IMR-90 (cell line): ENCODE measurements at regions not wholly inside any gene's neighbourhood (a gene's known extent, or its start where the extent isn't known, plus 50 kb on each side); places are given as distances from the start of the nearest gene placed in this dataset.

Experiments
- ATAC-seq: fragments of 200-7000 bp; cut with Tn5 transposase; 2 replicates; pipeline ENCODE4 v1.9.1; 2020; ENCODE audit warnings: low read depth, mild to moderate bottlenecking, moderate library complexity
- BruUV-seq: library from RNA; stranded (reverse); fragments of 400-500 nt; replicated peaks from 2 replicates; lab custom pipeline; 2021; lab: Mats Ljungman, UMichigan
- CTCF ChIA-PET: fragments of 300-600 bp; formaldehyde crosslinking; extraction: SDS; loops from one replicate; lab custom pipeline; 2021; ENCODE audit warnings: antibody characterized with exemption; lab: Yijun Ruan, JAX
- POLR2A ChIA-PET: fragments of 300-600 bp; sonication (Branson Sonifier 250); formaldehyde crosslinking; loops from one replicate; lab custom pipeline; 2022; ENCODE audit warnings: antibody characterized with exemption; ENCODE audit not compliant: unreplicated experiment; lab: Charles Lee
- DNase-seq: peaks from one replicate; pipeline ENCODE4 v3.0.0; 2013
- H2AFZ ChIP-seq: replicated peaks from 2 replicates; pipeline ENCODE3; 2013; ENCODE audit warnings: low read length, mild to moderate bottlenecking; ENCODE audit not compliant: poor library complexity
- H2AK5ac ChIP-seq: 2 replicates; pipeline ENCODE4 v1.6.1; 2013; ENCODE audit warnings: low read depth, low read length, inconsistent platforms
- H2AK9ac ChIP-seq: replicated peaks from 2 replicates; pipeline ENCODE3; 2013; ENCODE audit warnings: mild to moderate bottlenecking, low read depth, low read length, moderate library complexity; ENCODE audit not compliant: poor library complexity
- H2BK120ac ChIP-seq: 2 replicates; pipeline ENCODE4 v1.6.1; 2013; ENCODE audit warnings: low read depth, low read length, inconsistent platforms
- H2BK15ac ChIP-seq: 3 replicates; pipeline ENCODE4 v1.6.1; 2013; ENCODE audit warnings: low read depth, low read length, inconsistent platforms
- H2BK20ac ChIP-seq: 2 replicates; pipeline ENCODE4 v1.6.1; 2013; ENCODE audit warnings: low read depth, mild to moderate bottlenecking, inconsistent platforms, low read length, moderate library complexity
- H2BK5ac ChIP-seq: 2 replicates; pipeline ENCODE4 v1.6.1; 2013; ENCODE audit warnings: mild to moderate bottlenecking, low read depth, low read length, inconsistent platforms; ENCODE audit not compliant: poor library complexity, severe bottlenecking
- H3K14ac ChIP-seq: replicated peaks from 2 replicates; pipeline ENCODE4 v1.6.1; 2013; ENCODE audit warnings: low read depth, low read length, inconsistent platforms
- H3K18ac ChIP-seq: 2 replicates; pipeline ENCODE4 v1.6.1; 2013; ENCODE audit warnings: low read depth, low read length, control low read depth
- H3K23ac ChIP-seq: 2 replicates; pipeline ENCODE4 v1.6.1; 2013; ENCODE audit warnings: low read depth, low read length, inconsistent platforms
- H3K27ac ChIP-seq: 2 replicates; pipeline ENCODE4 v1.5.1; 2013; ENCODE audit warnings: mild to moderate bottlenecking, control low read depth, low read length; ENCODE audit not compliant: insufficient read depth
- H3K27me3 ChIP-seq: 2 replicates; pipeline ENCODE4 v1.6.1; 2013; ENCODE audit warnings: low read length; ENCODE audit not compliant: control insufficient read depth, insufficient read depth
- H3K36me3 ChIP-seq: 2 replicates; pipeline ENCODE4 v1.6.1; 2013; ENCODE audit warnings: low read length, mixed read lengths; ENCODE audit not compliant: control insufficient read depth, insufficient read depth
- H3K4ac ChIP-seq: 2 replicates; pipeline ENCODE4 v1.6.1; 2013; ENCODE audit warnings: low read depth, low read length, inconsistent platforms
- H3K4me1 ChIP-seq: 2 replicates; pipeline ENCODE4 v1.6.1; 2013; ENCODE audit warnings: low read length, mixed read lengths; ENCODE audit not compliant: control insufficient read depth, insufficient read depth
- H3K4me2 ChIP-seq: 2 replicates; pipeline ENCODE4 v1.6.1; 2013; ENCODE audit warnings: low read depth, mild to moderate bottlenecking, control low read depth, low read length, moderate library complexity
- H3K4me3 ChIP-seq: 2 replicates; pipeline ENCODE4 v1.5.1; 2013; ENCODE audit warnings: low read depth, mild to moderate bottlenecking, control low read depth, low read length, moderate library complexity; ENCODE audit not compliant: insufficient read depth
- H3K56ac ChIP-seq: 2 replicates; pipeline ENCODE4 v1.6.1; 2013; ENCODE audit warnings: low read length, inconsistent platforms; ENCODE audit not compliant: insufficient read depth; ENCODE audit errors: extremely low read depth
- H3K79me1 ChIP-seq, 2 experiments: 2 replicates each; pipeline ENCODE4 v1.6.1; 2013; ENCODE audit warnings: low read length in 2 of 2, inconsistent platforms in 1 of 2, low read depth in 1 of 2
- H3K9ac ChIP-seq: 2 replicates; pipeline ENCODE4 v1.6.1; 2013; ENCODE audit warnings: low read depth, low read length, control low read depth
- H3K9me1 ChIP-seq: 2 replicates; pipeline ENCODE4 v1.6.1; 2013; ENCODE audit warnings: low read length, inconsistent platforms; ENCODE audit not compliant: insufficient read depth
- H3K9me3 ChIP-seq: 2 replicates; pipeline ENCODE4 v1.6.1; 2013; ENCODE audit warnings: low read length; ENCODE audit not compliant: control insufficient read depth, insufficient read depth
- H4K20me1 ChIP-seq: 2 replicates; pipeline ENCODE4 v1.6.1; 2013; ENCODE audit warnings: low read length, inconsistent platforms; ENCODE audit not compliant: insufficient read depth
- H4K5ac ChIP-seq: 2 replicates; pipeline ENCODE4 v1.6.1; 2013; ENCODE audit warnings: mild to moderate bottlenecking, low read depth, low read length, control low read depth
- H4K8ac ChIP-seq, 2 experiments: 2 replicates each; pipeline ENCODE4 v1.6.1; 2013; ENCODE audit warnings: low read depth in 2 of 2, low read length in 2 of 2, control low read depth in 1 of 2, inconsistent platforms in 1 of 2
- H4K91ac ChIP-seq: 2 replicates; pipeline ENCODE4 v1.6.1; 2013; ENCODE audit warnings: low read depth, low read length, inconsistent platforms; ENCODE audit not compliant: insufficient read depth
- MAFK ChIP-seq: IDR thresholded peaks from 2 replicates; pipeline ENCODE4 v1.6.1; 2012; ENCODE audit warnings: low read depth, low read length, improper control_type of control experiment
- MAZ ChIP-seq: IDR thresholded peaks from 2 replicates; pipeline ENCODE4 v1.6.1; 2012; ENCODE audit warnings: low read depth, mild to moderate bottlenecking, low read length, improper control_type of control experiment, moderate library complexity, borderline replicate concordance
- WGBS, 2 experiments: methylation state at CpG; one replicate each; pipeline versions ENCODE4 v1.1.5 to v1.1.7; 2013; ENCODE audit warnings: missing lambda C conversion rate in 2 of 2; ENCODE audit not compliant: insufficient read length in 1 of 2; ENCODE audit errors: extremely low coverage in 2 of 2; 5-methylcytosine and 5-hydroxymethylcytosine counted together
- dilution Hi-C: fragments of 300-500 bp; cut with HindIII; formaldehyde crosslinking; loops from one replicate; pipeline ENCODE4 v1.14.3; 2018; ENCODE audit warnings: low sequenced_read_pairs; ENCODE audit not compliant: unreplicated experiment
- in situ Hi-C: fragments of 300-500 bp; cut with MboI; formaldehyde crosslinking; loops from 3 replicates; pipeline ENCODE4 v1.14.3; 2019; ENCODE audit warnings: low sequenced_read_pairs, inconsistent platforms, mixed read lengths
- intact Hi-C: fragments of 100-400 bp; cut with micrococcal nuclease; formaldehyde crosslinking; loops from 2 replicates; pipeline ENCODE4 v1.10.0; 2022

GRCh38 chr9:135032868-135033460 is 54.5 kb upstream of the OLFM1 start:
- Histone ChIP-seq H3K23ac (no peak overlapping the region), H2AFZ (no peak overlapping the region), H2BK5ac (no peak overlapping the region), H3K9me1 (no peaks in the 10 kb centered on the region), H3K4me3 (no peak overlapping the region), H3K14ac (no peak overlapping the region), H2BK20ac (no peak overlapping the region), H3K9ac (no peak overlapping the region), H3K56ac (no peak overlapping the region), H2AK9ac (no peak overlapping the region), H2BK120ac (no peak overlapping the region), H3K4me2 (no peak overlapping the region), H4K20me1 (no peaks in the 10 kb centered on the region), H3K27ac (no peak overlapping the region), H3K79me1 (no peaks in the 10 kb centered on the region), H4K8ac (no peak overlapping the region), H2BK15ac (no peak overlapping the region), H2AK5ac (no peak overlapping the region), H3K27me3 (peaks cover 1% of the 10 kb centered on the region; the same call in 1 of the 2 replicates), H3K4me1 (no peaks in the 10 kb centered on the region), H3K36me3 (no peaks in the 10 kb centered on the region), H4K5ac (no peak overlapping the region), H3K4ac (no peak overlapping the region), H3K18ac (no peak overlapping the region), H4K91ac (no peak overlapping the region), H3K9me3 (no peaks in the 10 kb centered on the region)
- POLR2A ChIA-PET: no interaction called here
- intact Hi-C loops: no loop called here
- DNase-seq (no peak), ATAC-seq (no peak)
- TF ChIP-seq MAFK: peak; percentile 21; the same call in 1 of the 2 replicates
- TF ChIP-seq MAZ: no peak
- dilution Hi-C loops: no loop called here
- CTCF ChIA-PET: no interaction called here
- in situ Hi-C loops: no loop called here
- WGBS, 2 experiments: 80% methylated on average over 1 of the region's 22 CpGs; no CpG with 5 or more reads in 1 of the 2 experiments
- no TSS peak for BruUV-seq
